DMS79 treated with DMSO at 0.1 percent for 48 hours (cell line): ENCODE measurements at regions not wholly inside any gene's neighbourhood (a gene's known extent, or its start where the extent isn't known, plus 50 kb on each side); places are given as distances from the start of the nearest gene placed in this dataset.

ENCODE experiments used
- DNase-seq: peaks from one replicate; lab custom pipeline; 2025; lab: John Stamatoyannopoulos, UW

GRCh38 chr14:103206836-103207387, 83.7 kb downstream of the TNFAIP2 start:
- peak; percentile 11 for DNase-seq

GRCh38 chr14:103207388-103208072, 84.3 kb downstream of the TNFAIP2 start:
- peak; percentile 22 for DNase-seq

- no peak for DNase-seq
These were observed 85.8 kb downstream of the TNFAIP2 start for GRCh38 chr14:103209054-103209453.

GRCh38 chr14:103209506-103209905, 86.2 kb downstream of the TNFAIP2 start:
- DNase-seq: no peak

GRCh38 chr14:103213331-103213730, 90.1 kb downstream of the TNFAIP2 start:
- DNase-seq: no peak

- DNase-seq: no peak
These were observed 91.2 kb downstream of the TNFAIP2 start for GRCh38 chr14:103214461-103214958.

GRCh38 chr14:103216399-103216798, 93.1 kb downstream of the TNFAIP2 start:
- no peak for DNase-seq

- no peak for DNase-seq
These were observed 93.6 kb downstream of the TNFAIP2 start for GRCh38 chr14:103216857-103217256.

- DNase-seq: no peak
These were observed 94.3 kb downstream of the TNFAIP2 start for GRCh38 chr14:103217538-103217937.

- no peak for DNase-seq
These were observed 97.1 kb downstream of the TNFAIP2 start for GRCh38 chr14:103220134-103220981.

GRCh38 chr14:103220982-103221641, 97.9 kb downstream of the TNFAIP2 start:
- no peak for DNase-seq

GRCh38 chr14:103221781-103222358, 98.6 kb downstream of the TNFAIP2 start:
- DNase-seq: no peak

- no peak for DNase-seq
These were observed 100.6 kb downstream of the TNFAIP2 start for GRCh38 chr14:103223818-103224352.

- no peak for DNase-seq
These were observed 101.8 kb downstream of the TNFAIP2 start for GRCh38 chr14:103225062-103225461.

GRCh38 chr14:103225476-103225875, 102.2 kb downstream of the TNFAIP2 start:
- no peak for DNase-seq

GRCh38 chr14:103227094-103227768, 104.0 kb downstream of the TNFAIP2 start:
- no peak for DNase-seq

GRCh38 chr14:103228076-103228806, 105.0 kb downstream of the TNFAIP2 start:
- DNase-seq: no peak

- no peak for DNase-seq
These were observed 105.2 kb upstream of the EIF5 start for GRCh38 chr14:103228866-103229265.

- DNase-seq: no peak
These were observed 104.0 kb upstream of the EIF5 start for GRCh38 chr14:103230021-103230420.

GRCh38 chr14:103230658-103231334, 103.2 kb upstream of the EIF5 start:
- DNase-seq: no peak
